Liver (tissue), 3 donors: ENCODE measurements at regions not wholly inside any gene's neighbourhood (a gene's known extent, or its start where the extent isn't known, plus 50 kb on each side); places are given as distances from the start of the nearest gene placed in this dataset.

Experiments used
- EGR1 ChIP-seq, 2 donors: IDR thresholded peaks; 2 replicates each; pipeline ENCODE4 v1.6.1; 2016 to 2018; ENCODE audit warnings: antibody characterized with exemption in 2 of 2, low read depth in 2 of 2
- RXRA ChIP-seq, 2 donors: IDR thresholded peaks; 2 replicates each; pipeline ENCODE4 v1.6.1; 2017 to 2018; ENCODE audit warnings: antibody characterized with exemption in 2 of 2, mild to moderate bottlenecking in 1 of 2
- TAF1 ChIP-seq: conservative IDR thresholded peaks from 2 replicates; pipeline ENCODE4 v1.6.1; 2016; ENCODE audit warnings: antibody characterized with exemption, mild to moderate bottlenecking
- YY1 ChIP-seq: IDR thresholded peaks from 2 replicates; pipeline ENCODE4 v1.6.1; 2016; ENCODE audit warnings: antibody characterized with exemption, mild to moderate bottlenecking
- TF ChIP-seq, protein P1 (sequence below): IDR thresholded peaks from 2 replicates; pipeline ENCODE4 v1.6.1; 2016; ENCODE audit warnings: antibody characterized with exemption
- TF ChIP-seq, protein P2 (sequence below): fragments of 150-350 bp; IDR thresholded peaks from 2 replicates; pipeline ENCODE4 v1.5.1; 2017; ENCODE audit warnings: improper control_type of control experiment, low read depth, low read length; ENCODE audit not compliant: missing input control
- TF ChIP-seq, protein P3 (sequence below): IDR thresholded peaks from 2 replicates; pipeline ENCODE4 v1.6.1; 2016; ENCODE audit warnings: antibody characterized with exemption
- donor health status: healthy.
- donor health status: healthy.

DNA sequence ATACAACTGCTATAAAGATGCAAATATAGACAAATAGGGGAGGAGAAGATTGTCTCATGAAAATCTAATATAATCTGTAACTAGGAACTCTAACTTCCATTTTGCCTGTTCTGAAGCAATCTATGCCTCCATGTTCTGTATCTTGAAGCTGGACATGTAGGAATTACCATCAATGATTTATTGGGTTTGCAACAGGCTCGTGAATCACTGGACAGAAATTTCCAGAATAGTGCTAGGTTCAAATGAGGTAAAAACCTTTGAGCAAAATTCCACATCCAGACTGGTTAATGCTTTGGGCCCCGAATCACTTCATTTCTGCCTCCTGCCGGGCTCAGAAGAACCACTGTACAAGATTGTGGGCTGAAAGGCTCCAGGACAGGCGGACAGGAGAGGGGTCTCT, 110.7 kb upstream of the CTTNBP2NL start:
- TF ChIP-seq RXRA (IDR thresholded peaks at IDR 0.05) (no peak), YY1 (no peak), TAF1 (no peak), EGR1 (IDR thresholded peaks at IDR 0.05; ENCODE audit: low read depth in 2 of 2) (no peak)
- TF ChIP-seq, protein P1, sequence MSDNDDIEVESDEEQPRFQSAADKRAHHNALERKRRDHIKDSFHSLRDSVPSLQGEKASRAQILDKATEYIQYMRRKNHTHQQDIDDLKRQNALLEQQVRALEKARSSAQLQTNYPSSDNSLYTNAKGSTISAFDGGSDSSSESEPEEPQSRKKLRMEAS, result no peak
- TF ChIP-seq, protein P2, sequence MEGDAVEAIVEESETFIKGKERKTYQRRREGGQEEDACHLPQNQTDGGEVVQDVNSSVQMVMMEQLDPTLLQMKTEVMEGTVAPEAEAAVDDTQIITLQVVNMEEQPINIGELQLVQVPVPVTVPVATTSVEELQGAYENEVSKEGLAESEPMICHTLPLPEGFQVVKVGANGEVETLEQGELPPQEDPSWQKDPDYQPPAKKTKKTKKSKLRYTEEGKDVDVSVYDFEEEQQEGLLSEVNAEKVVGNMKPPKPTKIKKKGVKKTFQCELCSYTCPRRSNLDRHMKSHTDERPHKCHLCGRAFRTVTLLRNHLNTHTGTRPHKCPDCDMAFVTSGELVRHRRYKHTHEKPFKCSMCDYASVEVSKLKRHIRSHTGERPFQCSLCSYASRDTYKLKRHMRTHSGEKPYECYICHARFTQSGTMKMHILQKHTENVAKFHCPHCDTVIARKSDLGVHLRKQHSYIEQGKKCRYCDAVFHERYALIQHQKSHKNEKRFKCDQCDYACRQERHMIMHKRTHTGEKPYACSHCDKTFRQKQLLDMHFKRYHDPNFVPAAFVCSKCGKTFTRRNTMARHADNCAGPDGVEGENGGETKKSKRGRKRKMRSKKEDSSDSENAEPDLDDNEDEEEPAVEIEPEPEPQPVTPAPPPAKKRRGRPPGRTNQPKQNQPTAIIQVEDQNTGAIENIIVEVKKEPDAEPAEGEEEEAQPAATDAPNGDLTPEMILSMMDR, result no peak
- TF ChIP-seq, protein P3, sequence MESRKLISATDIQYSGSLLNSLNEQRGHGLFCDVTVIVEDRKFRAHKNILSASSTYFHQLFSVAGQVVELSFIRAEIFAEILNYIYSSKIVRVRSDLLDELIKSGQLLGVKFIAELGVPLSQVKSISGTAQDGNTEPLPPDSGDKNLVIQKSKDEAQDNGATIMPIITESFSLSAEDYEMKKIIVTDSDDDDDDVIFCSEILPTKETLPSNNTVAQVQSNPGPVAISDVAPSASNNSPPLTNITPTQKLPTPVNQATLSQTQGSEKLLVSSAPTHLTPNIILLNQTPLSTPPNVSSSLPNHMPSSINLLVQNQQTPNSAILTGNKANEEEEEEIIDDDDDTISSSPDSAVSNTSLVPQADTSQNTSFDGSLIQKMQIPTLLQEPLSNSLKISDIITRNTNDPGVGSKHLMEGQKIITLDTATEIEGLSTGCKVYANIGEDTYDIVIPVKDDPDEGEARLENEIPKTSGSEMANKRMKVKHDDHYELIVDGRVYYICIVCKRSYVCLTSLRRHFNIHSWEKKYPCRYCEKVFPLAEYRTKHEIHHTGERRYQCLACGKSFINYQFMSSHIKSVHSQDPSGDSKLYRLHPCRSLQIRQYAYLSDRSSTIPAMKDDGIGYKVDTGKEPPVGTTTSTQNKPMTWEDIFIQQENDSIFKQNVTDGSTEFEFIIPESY, result no peak
